HG02970 (cell line): ENCODE measurements at regions not wholly inside any gene's neighbourhood (a gene's known extent, or its start where the extent isn't known, plus 50 kb on each side); places are given as distances from the start of the nearest gene placed in this dataset.

Experiments used
- ATAC-seq: cut with Tn5 transposase; IDR thresholded peaks from one replicate; pipeline ENCODE4 v1.9.1; 2021; ENCODE audit warnings: mild to moderate bottlenecking, moderate library complexity, moderate number of reproducible peaks; ENCODE audit not compliant: unreplicated experiment, low FRiP score

DNA sequence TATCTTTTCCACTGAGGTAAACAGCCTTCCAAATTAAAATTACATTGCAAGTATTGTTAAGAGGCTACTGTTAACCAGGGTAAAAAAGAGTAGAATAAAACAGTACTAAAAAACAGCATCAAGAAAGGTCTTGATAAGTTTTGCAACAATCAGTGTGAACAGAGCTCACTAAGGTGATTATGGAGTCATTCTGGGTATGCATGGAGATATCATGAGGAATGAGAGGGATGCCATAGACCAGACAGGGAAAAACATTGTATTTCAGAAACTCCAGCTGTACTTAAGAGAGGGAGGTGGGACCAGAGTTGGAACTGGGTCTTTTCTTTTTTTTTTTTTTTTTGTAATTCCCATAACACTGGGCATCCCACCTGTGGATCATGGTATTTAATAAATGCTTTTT lies 549.6 kb downstream of the INHBA start:
- ATAC-seq, result no peak

DNA sequence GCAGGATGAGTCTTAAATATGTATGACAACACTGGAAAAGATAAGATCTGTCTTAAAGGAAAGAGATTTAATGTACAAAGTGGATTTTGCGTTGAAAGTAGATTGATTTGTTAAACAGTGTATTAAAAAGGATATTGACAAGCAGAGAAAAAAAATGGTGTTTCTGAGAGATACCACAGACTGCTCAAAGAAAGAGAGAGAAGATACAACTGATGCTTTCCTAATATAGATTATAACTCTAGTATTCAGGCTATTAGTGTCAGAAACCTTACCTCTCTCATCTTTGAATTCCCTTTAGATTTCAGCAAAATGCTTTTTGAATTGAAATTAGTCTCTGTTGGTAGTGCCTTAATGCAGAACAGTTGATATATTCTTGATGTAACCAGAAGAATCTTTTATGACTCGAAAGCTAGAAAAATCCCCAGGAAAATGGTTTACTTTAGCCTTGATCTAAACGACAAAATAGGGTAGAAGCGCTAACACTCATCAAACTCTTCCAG lies 550.7 kb downstream of the INHBA start:
- no peak for ATAC-seq

DNA sequence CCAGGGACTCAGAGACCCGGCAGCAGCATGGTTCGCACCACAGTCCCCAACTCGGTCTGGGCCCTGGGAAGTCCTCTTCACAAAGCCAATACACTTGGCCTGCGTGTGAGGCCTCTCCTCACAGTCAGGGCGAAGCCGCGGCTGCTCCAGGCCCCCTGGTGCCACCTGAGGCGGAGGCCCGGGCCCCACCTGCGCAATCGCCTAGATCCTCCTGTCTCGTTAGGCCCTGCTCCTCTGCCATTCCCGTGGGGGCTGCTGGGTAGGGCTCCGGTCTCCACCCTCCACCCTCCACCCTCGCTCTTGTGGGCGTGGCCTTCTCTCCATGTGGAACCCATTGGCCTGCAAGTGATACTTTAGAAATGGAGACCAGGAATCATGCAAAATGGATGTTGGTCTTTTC lies 553.3 kb downstream of the INHBA start:
- ATAC-seq, result no peak

DNA sequence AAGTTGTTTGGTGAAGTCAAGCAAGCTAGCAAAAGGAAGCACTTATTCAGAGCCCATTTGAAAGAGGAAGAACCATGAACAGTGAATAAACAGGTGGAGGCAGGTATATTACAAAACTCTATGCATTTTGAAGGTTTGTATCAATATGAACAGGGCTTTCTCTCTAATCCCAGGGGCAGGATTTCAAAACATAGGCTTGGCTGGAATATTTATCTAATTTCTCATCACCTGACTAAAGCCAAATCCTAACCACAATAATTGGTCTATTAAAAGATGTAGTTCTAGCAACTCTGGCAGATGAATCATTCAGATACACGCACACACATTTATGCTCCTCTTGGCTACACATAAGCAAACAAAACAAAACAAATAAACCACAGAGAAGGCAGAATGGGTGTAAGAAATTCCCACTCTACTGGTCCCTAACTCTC lies 554.4 kb downstream of the INHBA start:
- ATAC-seq, result no peak

DNA sequence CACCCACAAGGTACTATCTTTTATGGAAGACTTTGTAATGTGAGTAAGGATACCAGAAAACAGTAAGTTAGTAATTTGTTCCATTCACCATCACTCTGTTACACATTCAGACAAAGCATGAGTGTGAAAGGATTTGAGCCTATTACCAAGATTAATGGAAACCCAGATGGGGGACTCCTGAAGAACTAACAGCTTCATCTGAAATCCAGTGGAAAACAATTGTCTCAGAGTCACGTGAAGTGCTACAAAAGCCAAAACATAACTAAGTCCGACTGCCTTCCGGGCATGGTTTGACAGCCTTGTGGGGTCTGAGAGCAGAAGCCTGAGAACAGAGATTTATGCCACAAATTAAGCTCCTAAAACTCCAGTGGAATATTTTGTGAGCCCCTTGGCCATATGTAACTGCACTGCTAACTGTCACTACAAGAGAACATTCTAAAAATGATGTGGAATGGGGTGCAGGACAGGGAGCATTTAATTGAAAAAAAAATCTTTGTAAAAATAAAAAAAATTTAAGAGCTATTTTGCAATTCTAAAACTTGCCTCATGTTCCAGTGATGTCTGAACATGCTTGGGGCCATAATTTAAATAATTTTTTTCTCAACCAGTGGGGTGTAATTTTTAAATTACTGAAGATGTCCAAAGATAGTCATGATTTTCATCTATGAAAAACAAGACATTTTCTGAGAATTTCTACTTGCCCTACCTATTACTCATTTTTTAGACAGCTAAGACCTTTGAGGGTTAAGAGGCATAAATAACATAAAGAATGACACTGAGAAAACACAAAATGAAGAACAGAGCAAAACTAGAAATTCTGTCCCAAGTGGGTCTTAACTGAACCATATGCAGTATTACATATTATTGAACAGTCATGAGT lies 555.0 kb downstream of the INHBA start:
- no peak for ATAC-seq

DNA sequence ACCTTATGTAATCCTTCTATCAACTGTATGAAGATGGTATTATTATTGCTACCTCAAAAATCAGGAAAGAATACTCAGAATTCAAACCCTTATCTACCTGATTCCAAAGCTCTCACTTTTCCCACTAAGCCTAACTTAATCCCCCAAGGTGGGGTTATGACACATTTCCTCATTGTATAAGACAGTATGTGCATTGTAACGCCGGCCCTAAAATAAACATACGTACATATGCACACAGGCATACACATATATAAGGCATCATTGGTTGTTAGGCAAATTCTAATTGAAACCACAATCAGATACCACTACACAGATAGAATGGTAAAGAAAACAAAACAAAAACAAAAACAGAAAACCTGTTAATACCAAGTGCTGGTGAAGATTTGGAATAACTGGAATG lies 556.5 kb downstream of the INHBA start:
- no peak for ATAC-seq

DNA sequence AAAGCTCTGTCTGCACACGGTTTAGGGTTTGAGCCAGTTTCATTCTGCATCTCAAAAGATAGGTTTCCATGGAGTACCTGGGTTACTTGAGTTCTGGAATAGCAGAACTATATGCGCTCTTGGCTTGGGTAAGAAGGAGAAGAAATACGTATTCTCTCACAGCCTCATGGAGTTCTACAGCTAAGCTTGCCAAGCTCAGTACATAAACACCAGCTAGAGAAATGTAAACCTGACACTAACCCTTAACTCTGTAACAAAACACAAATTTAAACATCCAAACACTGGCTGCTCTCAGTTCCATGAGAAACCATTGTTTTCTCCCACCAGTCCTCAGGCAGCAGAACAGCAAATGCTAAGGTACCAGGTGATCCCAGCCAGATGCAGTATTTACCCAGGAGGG lies 557.2 kb downstream of the INHBA start:
- no peak for ATAC-seq

DNA sequence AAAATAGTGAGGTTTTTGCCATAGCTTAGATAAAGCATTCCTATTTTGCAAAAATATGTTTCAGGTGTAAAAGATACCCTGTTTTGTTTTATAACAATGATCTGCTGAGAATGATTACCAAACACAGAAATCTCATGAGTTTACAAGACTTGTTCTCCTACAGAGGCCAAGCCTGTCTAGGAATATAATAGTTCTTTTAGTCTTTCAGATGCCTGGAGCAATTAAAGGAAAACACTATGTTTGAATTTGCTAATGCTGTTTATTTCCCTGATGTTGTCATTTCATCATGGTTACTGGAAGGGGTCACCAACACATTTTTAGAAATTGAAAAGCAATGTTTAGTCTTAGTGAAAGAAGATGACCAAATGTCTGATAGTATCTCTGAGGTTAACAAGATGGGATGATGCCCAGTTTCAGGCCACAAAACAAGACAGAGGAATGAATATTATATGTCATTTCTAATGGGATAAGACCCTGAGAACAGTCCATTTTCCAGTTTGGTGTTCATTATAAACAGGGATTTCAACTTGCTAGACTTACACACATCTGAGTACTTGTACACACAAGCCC lies 559.9 kb downstream of the INHBA start:
- ATAC-seq, result no peak

DNA sequence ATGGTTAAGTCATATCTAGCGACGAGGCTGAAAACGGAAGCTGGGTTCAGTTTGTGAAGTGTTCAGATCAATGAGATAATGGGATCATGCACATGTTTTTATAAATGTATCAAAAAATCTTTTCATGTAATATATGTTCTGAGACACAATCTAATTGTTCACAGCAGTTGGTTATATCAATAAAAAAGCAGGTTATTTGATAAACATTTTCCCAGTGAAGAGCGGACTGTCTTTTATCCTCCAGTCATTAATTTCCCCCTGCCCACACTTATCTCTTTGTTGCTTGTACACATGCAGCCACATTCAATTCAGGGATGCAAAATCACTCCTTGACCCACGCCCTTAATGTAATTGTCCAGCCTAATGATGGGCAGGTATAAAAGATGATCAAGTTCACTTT lies 563.1 kb downstream of the INHBA start:
- no peak for ATAC-seq

DNA sequence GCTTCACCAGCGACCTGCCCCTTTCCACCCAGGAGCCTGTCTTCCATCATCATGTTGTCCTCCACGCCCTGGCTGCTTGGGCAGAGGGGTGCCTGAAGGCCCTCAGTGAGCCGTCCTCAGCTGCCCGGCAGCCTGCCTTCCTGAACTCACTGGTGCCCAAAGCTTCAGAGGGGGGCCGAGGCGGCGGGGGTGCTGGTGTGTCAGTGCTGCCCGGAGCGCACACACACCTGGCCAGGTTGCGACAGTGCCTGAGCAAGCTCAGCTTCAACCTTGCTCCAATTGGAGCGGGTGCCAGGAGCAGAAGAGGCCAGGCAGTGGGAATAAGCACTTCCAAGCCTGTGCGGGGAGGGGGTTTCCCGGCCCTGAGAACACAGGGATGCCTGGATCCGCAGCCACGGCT lies 566.3 kb downstream of the INHBA start:
- no peak for ATAC-seq

DNA sequence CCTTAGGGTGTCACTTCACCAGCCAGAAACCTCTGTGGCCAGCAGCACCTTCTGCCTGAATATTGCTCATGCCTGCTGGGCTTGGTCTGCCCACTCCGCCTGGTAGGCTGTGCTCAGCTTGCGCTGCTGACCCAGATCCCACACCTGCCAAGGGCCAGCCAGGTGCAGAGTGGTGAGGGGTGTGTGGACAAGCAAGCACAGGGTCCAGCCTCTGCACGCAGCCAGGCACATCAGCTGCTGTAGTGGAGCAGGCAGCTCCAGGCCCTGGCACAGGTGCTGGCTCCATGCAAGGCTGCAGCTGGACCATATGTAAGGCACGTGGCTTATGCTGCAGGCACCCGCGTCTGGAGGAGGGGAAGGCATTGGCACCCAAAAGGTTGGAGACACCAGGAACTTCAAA lies 567.4 kb downstream of the INHBA start:
- ATAC-seq, result no peak

DNA sequence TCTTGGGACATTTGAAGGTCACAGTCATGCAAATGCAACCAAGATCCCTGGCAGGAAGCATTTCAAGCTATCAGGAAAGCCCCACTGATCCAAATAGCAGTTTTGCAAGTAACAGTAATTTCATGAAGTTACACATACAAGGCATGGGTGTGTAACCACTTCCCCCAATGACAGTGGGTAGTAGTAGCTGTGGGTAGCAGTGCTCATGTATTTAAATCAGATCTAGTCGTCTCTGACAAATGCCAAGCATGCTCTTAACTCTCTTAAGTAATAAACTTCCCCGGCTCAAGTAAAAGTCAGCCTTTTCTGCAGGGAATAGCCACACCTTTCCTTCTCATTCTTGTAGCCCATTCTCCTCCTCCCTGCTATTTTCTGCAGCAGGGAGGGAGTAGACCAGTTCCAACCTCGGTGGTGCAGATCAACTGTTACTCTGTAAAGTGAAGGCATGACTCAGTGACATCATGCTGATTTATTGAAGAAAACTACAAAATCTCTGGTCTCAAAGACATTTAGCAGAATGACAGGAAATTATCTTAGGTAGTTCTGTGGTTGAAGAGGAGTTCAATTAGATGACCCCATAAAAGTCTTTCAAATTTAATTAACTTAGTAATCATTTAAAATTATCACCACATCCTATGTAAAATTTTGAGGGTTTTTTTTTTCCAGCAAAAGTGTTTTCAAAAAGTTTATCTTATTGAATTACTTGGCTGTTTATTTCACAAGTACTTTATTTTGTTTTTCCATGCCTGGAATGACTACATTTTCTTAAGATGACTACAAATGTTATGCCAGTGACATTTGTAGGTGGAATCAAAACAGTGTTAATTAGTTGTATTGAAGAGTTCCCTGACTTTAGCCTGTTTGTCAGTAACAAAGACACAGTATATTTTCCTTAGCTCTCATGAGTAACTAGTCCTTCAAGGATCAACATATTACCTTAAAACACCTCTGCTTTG lies 568.3 kb downstream of the INHBA start:
- peak; percentile 71 for ATAC-seq

DNA sequence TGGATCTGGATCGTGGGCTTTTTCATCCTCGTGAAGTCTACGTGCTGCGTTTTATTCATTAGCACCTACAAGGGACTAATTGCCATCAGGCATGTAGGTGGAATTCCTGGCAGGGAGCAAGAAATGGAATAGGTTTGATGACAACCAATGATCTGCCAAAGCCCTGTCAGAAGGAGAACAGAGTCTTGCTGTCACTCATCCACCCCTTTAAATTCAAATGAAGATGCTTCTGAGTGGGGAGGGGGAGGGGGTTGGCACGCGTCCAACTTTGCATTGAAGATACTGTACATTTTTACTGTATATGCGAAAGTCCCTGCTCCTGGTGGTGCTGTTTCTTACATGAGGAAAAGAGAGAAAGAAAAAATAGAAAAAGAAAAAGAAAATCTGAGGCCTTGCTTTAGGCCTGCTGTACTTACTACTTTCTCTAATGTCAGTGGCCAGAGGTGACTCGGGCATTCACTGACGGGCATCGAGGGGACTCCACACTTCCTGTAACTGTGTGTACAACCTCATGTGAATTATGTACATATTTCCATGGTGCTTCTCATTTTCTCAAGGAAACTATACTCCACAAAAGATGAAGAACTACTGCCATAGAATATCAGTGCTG lies 569.1 kb downstream of the INHBA start:
- peak; percentile 27 for ATAC-seq

DNA sequence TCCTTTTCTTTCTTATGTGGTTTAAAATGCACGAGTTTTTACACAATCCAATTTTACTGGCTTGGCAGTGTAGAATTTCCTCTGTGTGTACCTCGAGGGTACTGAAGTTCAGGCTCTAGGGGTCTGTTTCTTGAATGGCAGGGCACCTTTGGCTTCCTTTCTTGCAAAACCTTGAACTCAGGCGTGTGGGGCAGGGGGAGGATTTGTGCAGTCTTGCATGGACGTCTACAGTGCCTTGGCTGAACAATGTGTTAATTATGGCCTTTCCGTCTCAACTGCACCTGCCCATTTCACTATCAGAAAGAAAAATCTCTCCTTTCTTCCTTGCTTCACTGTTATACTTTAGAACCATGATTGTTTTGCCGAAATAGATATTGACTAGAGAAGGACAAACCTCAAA lies 570.9 kb downstream of the INHBA start:
- no peak for ATAC-seq

DNA sequence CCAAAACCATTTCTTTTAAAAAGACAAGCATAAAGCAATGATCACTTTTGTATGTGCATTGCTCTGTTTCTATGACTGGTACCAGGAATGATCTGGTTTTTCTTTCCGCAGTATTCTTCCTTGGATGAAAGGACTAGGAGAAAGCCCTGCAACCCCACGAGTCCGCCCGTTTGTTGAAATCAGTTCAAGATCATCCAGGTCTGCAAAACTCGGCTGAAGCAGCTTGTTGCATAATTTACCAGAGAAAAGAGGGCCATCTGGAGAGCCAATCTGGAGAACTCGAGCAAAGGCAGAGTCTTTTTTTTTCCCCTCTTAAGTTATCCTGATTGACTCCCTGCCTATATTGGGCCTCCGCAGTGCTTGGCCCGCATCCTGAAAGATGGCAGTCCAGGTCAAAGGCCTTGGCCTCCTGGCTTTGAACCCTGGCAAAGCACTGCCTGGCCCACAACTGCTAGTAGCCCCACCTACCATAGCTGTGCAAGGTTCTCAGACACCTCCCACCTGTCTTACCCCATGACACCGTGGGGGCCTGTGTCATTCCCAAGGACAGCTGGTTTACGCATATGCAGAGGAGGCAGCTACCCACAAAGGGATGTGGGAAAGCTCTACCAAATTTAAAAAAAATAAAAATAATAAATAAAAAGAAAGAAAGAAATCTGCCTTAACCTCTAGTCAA lies 572.2 kb downstream of the INHBA start:
- no peak for ATAC-seq

DNA sequence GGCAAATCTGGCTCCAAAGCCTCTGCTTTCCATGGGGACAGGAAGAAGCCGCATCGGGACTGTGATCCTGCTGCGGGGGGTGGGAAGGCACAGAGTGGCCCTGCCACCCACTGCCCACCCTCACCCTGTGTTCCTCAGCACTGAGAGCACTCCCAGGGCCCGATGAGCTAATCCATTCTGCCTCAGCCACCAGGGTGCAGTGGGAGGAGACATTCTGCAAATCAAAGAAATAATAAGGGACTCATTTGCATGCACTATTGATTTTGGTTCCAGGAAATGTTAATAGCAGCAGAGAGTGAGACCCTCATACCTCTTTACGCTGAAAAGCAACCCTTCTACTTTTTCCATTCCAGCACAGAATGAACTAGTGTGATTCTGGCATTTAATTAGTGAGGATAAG lies 572.8 kb downstream of the INHBA start:
- ATAC-seq, result no peak

DNA sequence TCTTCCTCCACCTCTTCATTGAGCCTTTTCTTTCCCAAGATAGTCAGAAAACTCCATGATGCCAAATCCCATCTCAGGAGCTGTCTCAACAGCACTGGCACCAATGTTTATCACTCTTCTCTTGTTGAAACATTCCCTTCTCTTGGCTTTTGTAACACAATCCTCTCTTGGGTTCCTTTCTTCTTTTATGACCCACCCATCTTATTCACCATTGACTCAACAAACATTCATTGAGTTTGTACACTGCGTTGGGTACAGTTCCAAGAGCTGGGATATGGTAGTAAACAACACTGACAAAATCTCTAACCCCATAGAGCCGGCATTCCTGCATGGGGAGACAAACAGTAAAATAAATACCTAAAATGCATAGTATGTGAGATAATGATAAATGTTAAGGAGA lies 577.5 kb downstream of the INHBA start:
- ATAC-seq, result no peak

DNA sequence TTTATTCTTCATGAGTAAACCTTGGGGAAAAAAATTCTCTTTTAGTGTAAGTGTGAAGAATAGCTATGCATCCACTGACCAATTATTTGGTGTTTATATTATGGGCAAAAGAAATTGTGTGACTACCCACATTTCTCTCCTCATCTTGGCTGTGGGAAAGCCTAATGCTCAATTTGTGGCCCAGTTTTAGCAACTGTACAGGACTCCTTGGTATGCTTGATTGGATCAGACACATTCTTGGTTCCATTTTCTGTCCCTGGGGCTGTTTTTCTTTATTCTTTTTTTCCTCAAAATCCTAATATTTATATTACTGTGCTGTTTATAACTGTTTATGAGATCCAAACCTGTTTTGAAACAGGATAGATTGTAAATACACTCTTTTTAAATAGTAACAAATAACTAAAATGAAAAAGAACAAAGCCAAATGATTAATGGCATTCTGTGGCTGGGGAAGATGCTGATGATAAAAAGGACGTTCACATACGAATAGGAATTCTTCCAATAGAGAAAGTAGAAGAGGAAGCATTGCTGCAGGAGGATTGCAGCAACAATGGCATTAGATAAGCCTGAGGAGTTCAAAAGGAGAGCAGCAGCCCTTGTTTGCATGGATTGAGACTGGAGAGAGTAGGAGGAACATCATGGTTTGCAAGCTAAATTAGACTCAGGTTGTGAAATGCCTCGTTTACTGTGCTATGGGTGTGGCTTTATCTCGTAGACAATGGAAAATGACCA lies 580.5 kb downstream of the INHBA start:
- no peak for ATAC-seq

DNA sequence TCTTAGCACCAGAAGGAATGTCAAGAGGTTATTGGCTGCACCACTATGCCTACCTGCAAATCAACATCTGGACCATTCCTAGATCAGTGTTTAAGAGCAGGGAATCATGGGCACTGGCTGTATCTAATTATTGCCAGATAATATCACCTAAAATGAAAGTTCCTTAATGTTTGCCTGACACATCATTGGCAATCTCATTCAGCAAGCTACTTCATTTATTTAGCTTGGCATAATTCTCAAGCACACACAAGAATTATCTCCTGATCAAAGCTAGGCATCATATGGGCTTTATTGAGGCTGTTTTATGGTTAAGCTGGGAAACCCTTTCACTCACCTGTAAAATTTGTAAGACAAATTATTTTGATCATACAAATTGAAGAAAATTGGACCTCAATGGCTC lies 581.7 kb downstream of the INHBA start:
- no peak for ATAC-seq
